ENCODE measurements at regions not wholly inside any gene's neighbourhood (a gene's known extent, or its start where the extent isn't known, plus 50 kb on each side); places are given as distances from the start of the nearest gene placed in this dataset.

- Mint-ChIP-seq H3K27ac (no peak overlapping the region), H3K27me3 (peaks cover 9 to 22% of the 10 kb centered on the region in 2 donors), H3K36me3 (no peaks in the 10 kb centered on the region), H3K4me1 (no peaks in the 10 kb centered on the region), H3K9me3 (peaks cover 0 to 2% (median 0%) of the 10 kb centered on the region in 8 donors), H3K4me3 (no peak overlapping the region)
- ChIA-PET CTCF (ENCODE audit: partially characterized antibody) (interaction anchor here (0.9 kb wide), 1 partner anchor 10 kb away, joined by 3 read pairs; no protein-coding TSS in a partner anchor), POLR2A (ENCODE audit: partially characterized antibody) (no interaction called here)
- Histone ChIP-seq H3K4me3 (ENCODE audit: low read length in 2 of 2) (no peak overlapping the region), H3K36me3 (ENCODE audit: insufficient read depth, low read length) (no peaks in the 10 kb centered on the region), H3K27ac (ENCODE audit: low read depth, low read length) (no peak overlapping the region), H3K9me3 (ENCODE audit: control insufficient read depth in 1 of 2, low read length in 2 of 2) (no peaks in the 10 kb centered on the region), H3K27me3 (ENCODE audit: insufficient read depth, low read length) (no peaks in the 10 kb centered on the region), H3K4me1 (ENCODE audit: insufficient read depth, low read length) (no peaks in the 10 kb centered on the region)
- intact Hi-C loops (cut with micrococcal nuclease), result loop anchor here (10.0 kb wide), 1 partner anchor 1248 kb away; no protein-coding TSS in a partner anchor
- DNase-seq, result no peak
Measured at GRCh38 chr4:185092535-185093197, 50.4 kb upstream of the SLC25A4 start.
